Stimulated activated CD8-positive, alpha-beta memory T cell treated with anti-CD3 and anti-CD28 coated beads, Interleukin-2, amount 100 ng/mL, for 48 hours (primary cell): ENCODE measurements at regions not wholly inside any gene's neighbourhood (a gene's known extent, or its start where the extent isn't known, plus 50 kb on each side); places are given as distances from the start of the nearest gene placed in this dataset.

ENCODE experiments used
- DNase-seq, 2 donors: peaks; one replicate each; pipeline ENCODE4 v3.0.0-alpha.2; 2020; ENCODE audit warnings: low read depth in 2 of 2

DNA sequence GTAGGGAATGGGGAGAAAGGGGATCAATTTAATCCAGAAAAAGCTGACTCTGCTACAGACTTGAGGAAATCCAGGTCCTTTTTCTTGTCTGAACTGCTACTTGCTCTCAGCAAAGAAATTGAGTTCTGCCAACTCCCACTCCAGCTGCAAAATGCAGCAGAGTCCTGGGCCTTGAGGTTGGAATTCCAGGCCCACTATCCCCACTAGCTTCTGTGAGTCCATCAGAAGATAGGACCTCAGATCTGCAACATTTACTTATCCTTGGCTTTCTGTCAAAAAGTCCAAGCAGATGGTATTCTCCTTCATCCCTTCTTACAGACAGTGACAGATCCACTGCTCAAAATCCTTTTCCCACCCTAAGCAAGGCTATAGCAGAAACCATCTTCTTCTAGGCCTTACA lies 219.2 kb downstream of the ARHGAP12 start:
- DNase-seq = no peak

DNA sequence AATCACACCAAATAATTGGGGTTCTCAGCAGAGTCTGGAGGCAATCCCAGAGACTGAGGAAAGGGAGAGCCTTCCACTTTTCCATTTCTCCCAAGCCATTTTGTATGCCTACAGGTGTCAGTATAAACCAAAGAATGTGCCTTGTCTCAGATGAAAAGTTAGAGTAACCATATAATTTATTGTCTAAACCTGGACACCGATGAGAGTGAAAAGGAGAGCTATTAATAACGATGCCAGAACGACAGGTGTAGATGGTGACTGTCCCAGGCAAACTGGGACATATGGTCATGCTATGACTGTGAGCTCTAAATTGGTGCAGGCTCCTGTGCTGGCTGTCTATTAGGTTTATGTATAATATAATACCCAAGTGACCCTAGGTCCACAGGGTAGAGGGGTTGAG lies 219.6 kb downstream of the ARHGAP12 start:
- DNase-seq = no peak

GRCh38 chr10:31708474-31708873 lies 220.2 kb downstream of the ARHGAP12 start:
- DNase-seq = no peak

GRCh38 chr10:31708046-31708445 lies 220.6 kb downstream of the ARHGAP12 start:
- no peak for DNase-seq

DNA sequence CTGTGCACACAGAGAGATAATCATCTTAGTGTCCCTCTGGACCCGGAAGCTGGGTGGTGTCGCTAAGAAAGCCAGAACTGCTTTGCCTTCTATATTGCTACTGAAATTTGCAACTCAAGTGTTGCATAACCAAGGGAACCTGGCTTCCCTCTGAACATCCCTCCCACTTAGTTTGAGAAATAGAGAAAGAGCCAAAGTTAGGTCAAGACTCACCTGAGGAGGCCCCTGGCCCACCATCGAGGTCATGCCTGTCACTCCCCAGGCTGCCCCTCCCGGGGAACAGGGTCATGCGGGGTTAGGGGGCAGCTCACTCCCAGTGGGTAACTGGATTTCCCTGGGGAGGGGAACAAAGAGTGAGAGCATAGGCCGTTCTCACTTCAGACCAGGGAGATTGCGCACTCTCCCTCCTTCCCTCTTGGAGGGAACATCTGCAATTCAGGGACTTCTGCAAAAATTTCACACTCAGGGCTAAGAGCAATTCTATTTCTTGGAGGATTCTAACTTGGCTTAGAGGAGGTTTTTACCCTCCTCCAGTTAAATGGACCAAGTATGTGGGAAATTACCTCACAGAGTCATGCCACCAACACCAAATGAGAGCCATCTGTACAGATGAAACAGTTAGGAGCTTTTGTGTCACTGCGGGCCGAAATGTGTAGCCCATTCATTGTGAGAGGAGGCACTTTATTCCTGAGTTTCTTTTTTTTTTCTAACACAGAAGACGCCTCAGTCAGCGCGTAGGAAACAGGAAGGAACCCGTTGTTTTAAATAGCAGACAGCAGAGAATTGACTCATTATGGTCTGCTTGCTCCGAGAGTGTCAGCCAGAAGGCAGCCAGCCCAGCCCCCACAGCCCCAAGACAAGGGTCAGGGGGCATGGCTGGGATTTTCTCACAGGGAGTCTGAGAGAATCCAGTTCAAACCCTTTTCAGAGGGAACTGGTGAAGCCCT lies 221.3 kb downstream of the ARHGAP12 start:
- DNase-seq = peak; percentile 15 to 42

DNA sequence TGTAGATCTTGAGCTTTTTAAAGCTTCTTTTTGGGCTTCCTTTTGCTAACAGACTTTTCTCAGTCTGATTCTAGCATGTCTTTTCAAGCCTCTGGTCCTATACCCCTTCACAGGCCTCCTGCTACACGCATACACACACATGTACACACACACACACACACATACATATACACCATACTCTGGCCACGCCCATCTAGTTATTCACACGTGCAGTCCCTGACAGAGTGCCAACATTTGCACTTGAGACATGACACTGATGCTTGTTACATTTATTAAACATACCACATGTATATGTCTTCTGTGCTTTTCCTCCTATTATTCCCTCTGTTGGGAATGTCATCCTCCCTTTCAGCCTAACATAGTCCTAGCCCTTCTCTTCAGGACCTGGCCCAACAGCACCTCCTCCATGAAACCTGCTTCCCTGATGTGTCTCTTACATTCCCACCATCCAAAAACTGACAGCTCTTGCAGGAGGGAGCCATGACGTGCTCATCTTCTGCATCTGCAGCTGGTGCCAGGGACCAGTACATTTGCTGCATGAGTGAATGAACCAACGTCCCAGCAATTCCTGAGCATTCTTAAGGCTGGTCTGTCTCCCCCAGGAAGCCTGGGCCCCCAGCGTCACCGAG lies 222.1 kb downstream of the ARHGAP12 start:
- no peak for DNase-seq

DNA sequence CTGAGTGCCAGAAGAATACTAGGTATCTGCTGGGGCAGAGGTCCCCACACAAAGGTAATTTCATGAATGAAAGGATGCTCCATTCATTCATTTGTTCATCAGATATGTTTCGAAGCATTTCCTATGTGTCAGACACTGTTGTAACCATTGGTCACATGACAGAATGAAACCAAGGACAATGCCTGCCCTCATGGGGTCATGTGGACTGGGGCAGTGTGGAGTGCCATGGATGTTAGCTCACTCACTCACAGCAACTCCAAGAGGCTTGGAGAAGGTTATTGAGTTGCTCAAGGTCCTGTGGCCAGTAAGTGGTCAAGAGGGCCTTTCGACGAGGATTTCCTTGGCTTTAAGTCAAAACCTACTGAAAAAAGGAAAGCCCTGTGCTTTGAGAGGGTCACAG lies 223.5 kb downstream of the ARHGAP12 start:
- no peak for DNase-seq

DNA sequence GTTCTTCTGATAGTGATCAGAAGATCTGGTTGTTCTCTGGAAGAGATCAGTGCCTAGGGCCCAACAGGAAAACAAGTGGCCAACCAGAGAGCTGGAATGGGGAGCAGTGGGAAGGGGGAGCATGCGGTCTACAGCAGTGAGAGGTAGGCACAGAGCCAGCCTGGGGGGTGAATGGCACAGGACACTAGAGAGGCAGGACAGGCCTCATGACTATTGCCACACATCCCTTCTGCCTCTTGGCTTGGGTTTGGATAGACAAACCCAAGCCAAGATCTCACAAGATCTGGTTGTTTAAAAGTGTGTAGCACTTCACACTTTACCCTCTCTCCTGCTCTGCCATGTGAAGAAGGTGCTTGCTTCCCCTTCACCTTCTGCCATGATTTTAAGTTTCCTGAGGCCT lies 224.4 kb downstream of the ARHGAP12 start:
- DNase-seq = no peak

GRCh38 chr10:31702954-31703353 lies 225.7 kb downstream of the ARHGAP12 start:
- no peak for DNase-seq

- DNase-seq = no peak
Observed at GRCh38 chr10:31702005-31702404, 226.6 kb downstream of the ARHGAP12 start.

DNA sequence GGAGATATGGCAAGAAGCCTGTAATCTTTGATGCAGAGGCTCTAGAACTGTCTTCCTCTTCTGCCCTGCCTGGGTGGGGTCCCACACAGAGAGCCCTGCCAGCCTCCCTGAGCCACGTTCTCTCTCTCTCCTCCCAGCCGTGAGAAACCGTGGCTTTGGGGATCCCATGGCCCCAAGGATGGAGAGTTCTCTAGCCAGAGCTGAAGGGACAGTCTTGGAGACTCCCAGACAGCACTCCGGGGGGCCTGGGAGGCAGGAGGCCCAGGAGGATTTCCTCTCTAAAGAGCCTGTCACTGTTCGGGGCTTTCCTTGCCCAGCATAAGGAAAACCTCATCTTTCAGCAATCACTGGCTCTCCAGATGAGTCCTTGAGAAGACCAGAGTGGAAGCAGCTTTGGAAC lies 227.1 kb downstream of the ARHGAP12 start:
- no peak for DNase-seq

DNA sequence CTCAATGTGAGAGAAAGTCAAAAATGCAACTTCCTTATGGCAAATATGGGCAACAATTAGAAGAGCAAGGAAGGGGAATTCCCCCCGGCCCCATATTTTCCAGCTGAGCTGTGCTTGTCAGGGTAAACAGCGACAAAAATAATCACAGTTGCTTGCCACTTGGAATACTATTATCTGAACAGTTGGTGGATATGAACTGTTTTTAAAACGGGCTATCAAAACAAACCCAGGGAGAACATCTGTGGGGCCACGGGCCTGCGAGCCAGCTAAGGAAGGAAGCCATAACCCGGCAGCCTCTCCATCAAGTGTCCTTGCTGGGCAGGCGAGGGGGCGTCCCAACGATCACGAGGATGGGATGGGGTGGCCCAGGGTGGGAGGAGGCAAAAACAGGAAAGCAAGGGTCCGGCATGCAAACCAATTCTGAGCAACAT lies 228.4 kb downstream of the ARHGAP12 start:
- DNase-seq = no peak

- DNase-seq = no peak
Observed at GRCh38 chr10:31698181-31698830, 230.3 kb downstream of the ARHGAP12 start.

GRCh38 chr10:31697271-31698180 lies 231.1 kb downstream of the ARHGAP12 start:
- no peak for DNase-seq

- DNase-seq = no peak
Observed at GRCh38 chr10:31694929-31695837, 233.4 kb downstream of the ARHGAP12 start.

GRCh38 chr10:31694126-31694685 lies 234.4 kb downstream of the ARHGAP12 start:
- no peak for DNase-seq

- DNase-seq = no peak
Observed at GRCh38 chr10:31693491-31693890, 235.1 kb downstream of the ARHGAP12 start.

DNA sequence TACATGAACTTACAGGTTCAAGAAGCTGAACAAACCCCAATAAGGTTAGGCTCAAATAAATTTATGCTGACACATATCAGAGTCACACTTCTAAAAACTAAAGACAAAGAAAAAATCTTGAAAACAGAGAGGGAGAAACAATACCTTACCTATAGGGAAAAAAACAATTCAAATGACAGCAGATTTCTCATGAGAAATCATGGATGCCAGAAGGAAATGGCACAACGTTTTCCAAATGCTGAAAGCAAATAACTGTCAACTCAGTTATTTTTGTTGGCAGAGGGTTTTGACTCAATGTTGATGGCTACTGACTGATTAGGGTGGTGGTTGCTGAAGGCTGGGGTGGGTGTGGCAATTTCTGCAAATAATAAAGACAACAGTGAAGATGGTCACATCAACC lies 239.4 kb downstream of the ARHGAP12 start:
- DNase-seq = no peak

DNA sequence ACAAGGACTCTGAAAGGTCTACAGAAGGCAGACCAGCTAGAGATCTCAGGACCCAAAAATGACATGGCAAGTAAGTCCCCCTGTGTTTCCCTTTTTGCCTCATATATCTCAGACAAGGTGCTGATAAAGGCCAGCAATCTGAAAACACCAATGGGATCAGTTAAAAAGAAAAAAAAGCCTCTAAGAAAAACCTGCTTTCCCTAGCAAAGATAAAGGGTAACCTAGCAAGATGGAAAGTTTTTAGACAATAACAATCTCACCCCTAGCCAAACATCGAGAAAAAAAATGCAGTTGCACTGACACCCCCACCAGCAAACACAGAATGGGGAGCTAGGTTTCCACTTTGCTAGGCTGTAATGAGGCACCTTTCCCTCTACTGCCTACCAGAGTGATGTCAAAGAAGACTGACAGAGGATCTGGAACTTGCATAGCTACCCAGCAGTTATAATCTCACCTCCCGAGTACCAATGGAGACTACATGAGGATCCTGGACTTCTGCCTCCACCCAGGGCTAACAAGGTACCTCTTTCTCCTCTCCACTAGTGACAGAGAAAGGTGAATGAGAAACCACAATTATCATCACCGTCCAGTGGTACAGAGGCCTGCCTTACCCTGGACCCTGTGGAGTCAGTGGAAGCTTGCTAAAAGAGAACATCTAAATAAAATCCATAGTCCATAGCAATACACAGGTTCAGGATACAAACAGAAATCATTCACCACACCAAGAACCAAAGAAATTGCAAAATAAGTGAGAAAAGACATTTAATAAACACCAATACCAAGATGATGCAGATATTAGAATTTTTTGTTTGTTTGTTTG lies 240.8 kb downstream of the ARHGAP12 start:
- no peak for DNase-seq
